ENCODE measurements at regions not wholly inside any gene's neighbourhood (a gene's known extent, or its start where the extent isn't known, plus 50 kb on each side); places are given as distances from the start of the nearest gene placed in this dataset.
"Not testable (repeated sequence)": the region's sequence is repeated elsewhere in the genome, so short reads cannot be mapped to it uniquely, and the experiment has no call there.

DNA sequence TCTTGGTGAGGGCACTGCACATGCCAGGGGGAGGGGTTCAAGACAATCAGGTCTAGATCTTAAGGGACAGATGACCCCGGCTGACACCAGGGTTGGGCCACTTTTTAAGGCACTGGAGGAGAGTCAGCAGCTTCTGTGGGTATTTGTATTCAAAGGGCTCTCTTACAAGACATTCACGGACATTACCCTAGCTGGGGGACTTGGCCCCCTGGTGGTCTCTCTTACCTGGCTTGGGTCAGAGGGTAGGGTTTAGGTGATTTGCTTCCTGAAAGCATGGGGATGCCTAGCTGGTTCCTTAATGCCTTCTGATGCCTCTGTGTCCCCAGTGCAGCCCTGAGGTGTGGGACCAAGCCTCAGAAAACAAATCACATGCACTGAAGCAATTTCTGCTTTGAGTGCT is 354.7 kb downstream of the CDC5L start:
- H3K27ac ChIP-seq (ENCODE audit: low read depth in 1 of 2, low read length in 2 of 2), result no peak overlapping the region
- peaks cover 3% of the 10 kb centered on the region for H3K9me3 Mint-ChIP-seq
- CTCF ChIA-PET, result no interaction called here
- H3K4me1 Mint-ChIP-seq (ENCODE audit: low read depth), result no peaks in the 10 kb centered on the region
- H3K27me3 ChIP-seq (ENCODE audit: control insufficient read depth in 1 of 2, insufficient read depth in 2 of 2, low read length in 2 of 2), result no peaks in the 10 kb centered on the region
- no peak overlapping the region for H3K27ac Mint-ChIP-seq
- no peak overlapping the region for H3K4me3 ChIP-seq (ENCODE audit: low read length)
- H3K9me3 ChIP-seq (ENCODE audit: control insufficient read depth in 1 of 2, insufficient read depth in 1 of 2, low read length in 2 of 2), result no peaks in the 10 kb centered on the region
- POLR2A ChIA-PET, result no interaction called here
- no peaks in the 10 kb centered on the region for H3K27me3 Mint-ChIP-seq
- ATAC-seq (ENCODE audit: poor library complexity) (no peak), DNase-seq (no peak)
- intact Hi-C loops (cut with DNase I, micrococcal nuclease), result no loop called here
- no peaks in the 10 kb centered on the region for H3K36me3 Mint-ChIP-seq (ENCODE audit: low read depth)
- TF ChIP-seq, protein P1, sequence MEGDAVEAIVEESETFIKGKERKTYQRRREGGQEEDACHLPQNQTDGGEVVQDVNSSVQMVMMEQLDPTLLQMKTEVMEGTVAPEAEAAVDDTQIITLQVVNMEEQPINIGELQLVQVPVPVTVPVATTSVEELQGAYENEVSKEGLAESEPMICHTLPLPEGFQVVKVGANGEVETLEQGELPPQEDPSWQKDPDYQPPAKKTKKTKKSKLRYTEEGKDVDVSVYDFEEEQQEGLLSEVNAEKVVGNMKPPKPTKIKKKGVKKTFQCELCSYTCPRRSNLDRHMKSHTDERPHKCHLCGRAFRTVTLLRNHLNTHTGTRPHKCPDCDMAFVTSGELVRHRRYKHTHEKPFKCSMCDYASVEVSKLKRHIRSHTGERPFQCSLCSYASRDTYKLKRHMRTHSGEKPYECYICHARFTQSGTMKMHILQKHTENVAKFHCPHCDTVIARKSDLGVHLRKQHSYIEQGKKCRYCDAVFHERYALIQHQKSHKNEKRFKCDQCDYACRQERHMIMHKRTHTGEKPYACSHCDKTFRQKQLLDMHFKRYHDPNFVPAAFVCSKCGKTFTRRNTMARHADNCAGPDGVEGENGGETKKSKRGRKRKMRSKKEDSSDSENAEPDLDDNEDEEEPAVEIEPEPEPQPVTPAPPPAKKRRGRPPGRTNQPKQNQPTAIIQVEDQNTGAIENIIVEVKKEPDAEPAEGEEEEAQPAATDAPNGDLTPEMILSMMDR (IDR thresholded peaks at IDR 0.05), result no peak
- H3K36me3 ChIP-seq (ENCODE audit: insufficient read depth, low read length), result no peaks in the 10 kb centered on the region
- H3K4me1 ChIP-seq (ENCODE audit: insufficient read depth, low read length), result no peaks in the 10 kb centered on the region
- no peak overlapping the region for H3K4me3 Mint-ChIP-seq

DNA sequence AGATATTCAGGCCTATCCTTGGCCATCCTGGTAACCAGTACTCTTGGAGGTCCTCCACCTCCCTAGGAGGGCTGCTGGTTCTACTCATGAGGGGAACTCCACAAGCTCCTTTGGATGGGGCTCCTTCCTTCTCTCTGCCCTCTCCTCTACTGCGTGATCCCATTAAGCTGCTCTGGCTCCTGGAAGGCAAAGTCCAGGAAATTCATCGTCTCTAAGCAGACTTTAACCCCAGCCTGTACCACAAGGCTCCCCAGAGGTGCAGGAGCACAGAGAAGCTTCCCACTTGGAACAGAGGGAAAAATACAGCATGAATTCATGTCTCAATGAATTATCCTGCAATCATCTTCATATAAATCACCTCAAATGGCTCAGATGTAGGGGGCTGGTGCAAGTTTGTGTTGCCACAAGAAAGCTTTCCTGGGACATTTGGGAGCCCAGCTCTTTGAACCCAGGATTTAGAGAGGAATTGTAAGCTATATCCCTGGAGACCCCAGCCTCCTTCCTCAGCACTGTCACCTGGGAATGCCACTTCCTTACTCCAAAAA is 355.4 kb downstream of the CDC5L start:
- no peak overlapping the region for H3K27ac ChIP-seq (ENCODE audit: low read depth in 1 of 2, low read length in 2 of 2)
- no peak overlapping the region for H3K4me3 Mint-ChIP-seq
- H3K27me3 Mint-ChIP-seq, result no peaks in the 10 kb centered on the region
- no peak overlapping the region for H3K27ac Mint-ChIP-seq
- H3K4me3 ChIP-seq (ENCODE audit: low read length), result no peak overlapping the region
- TF ChIP-seq, protein P1 (IDR thresholded peaks at IDR 0.05), result no peak
- no peaks in the 10 kb centered on the region for H3K36me3 Mint-ChIP-seq (ENCODE audit: low read depth)
- H3K4me1 Mint-ChIP-seq (ENCODE audit: low read depth), result no peaks in the 10 kb centered on the region
- no peaks in the 10 kb centered on the region for H3K27me3 ChIP-seq (ENCODE audit: control insufficient read depth in 1 of 2, insufficient read depth in 2 of 2, low read length in 2 of 2)
- intact Hi-C loops (cut with DNase I, micrococcal nuclease), result no loop called here
- no peaks in the 10 kb centered on the region for H3K9me3 ChIP-seq (ENCODE audit: control insufficient read depth in 1 of 2, insufficient read depth in 1 of 2, low read length in 2 of 2)
- DNase-seq, result no peak
- CTCF ChIA-PET, result no interaction called here
- no peaks in the 10 kb centered on the region for H3K36me3 ChIP-seq (ENCODE audit: insufficient read depth, low read length)
- POLR2A ChIA-PET, result no interaction called here
- H3K9me3 Mint-ChIP-seq, result peaks cover 3% of the 10 kb centered on the region
- no peaks in the 10 kb centered on the region for H3K4me1 ChIP-seq (ENCODE audit: insufficient read depth, low read length)
- ATAC-seq (ENCODE audit: poor library complexity), result no peak

DNA sequence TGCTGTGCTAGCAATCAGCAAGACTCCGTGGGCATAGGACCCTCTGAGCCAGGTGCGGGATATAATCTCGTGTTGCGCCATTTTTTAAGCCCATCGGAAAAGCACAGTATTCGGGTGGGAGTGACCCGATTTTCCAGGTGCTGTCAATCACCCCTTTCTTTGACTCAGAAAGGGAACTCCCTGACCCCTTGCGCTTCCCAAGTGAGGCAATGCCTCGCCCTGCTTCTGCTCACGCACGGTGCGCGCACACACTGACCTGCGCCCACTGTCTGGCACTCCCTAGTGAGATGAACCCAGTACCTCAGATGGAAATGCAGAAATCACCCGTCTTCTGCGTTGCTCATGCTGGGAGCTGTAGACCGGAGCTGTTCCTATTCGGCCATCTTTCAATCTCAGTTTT is 372.6 kb downstream of the CDC5L start:
- H3K36me3 Mint-ChIP-seq (ENCODE audit: low read depth), result peaks cover 20% of the 10 kb centered on the region
- H3K4me3 ChIP-seq (ENCODE audit: low read length); DNase-seq; H3K27me3 Mint-ChIP-seq; H3K36me3 ChIP-seq (ENCODE audit: insufficient read depth, low read length); ATAC-seq (ENCODE audit: poor library complexity); H3K27ac Mint-ChIP-seq; intact Hi-C loops (cut with DNase I, micrococcal nuclease); POLR2A ChIA-PET; H3K27me3 ChIP-seq (ENCODE audit: control insufficient read depth in 1 of 2, insufficient read depth in 2 of 2, low read length in 2 of 2); H3K27ac ChIP-seq (ENCODE audit: low read depth in 1 of 2, low read length in 2 of 2); H3K4me1 ChIP-seq (ENCODE audit: insufficient read depth, low read length); H3K4me1 Mint-ChIP-seq (ENCODE audit: low read depth); CTCF ChIA-PET; H3K4me3 Mint-ChIP-seq; H3K9me3 Mint-ChIP-seq: not testable (repeated sequence)
- peaks cover 13 to 22% of the 10 kb centered on the region in 2 experiments for H3K9me3 ChIP-seq (ENCODE audit: control insufficient read depth in 1 of 2, insufficient read depth in 1 of 2, low read length in 2 of 2)

DNA sequence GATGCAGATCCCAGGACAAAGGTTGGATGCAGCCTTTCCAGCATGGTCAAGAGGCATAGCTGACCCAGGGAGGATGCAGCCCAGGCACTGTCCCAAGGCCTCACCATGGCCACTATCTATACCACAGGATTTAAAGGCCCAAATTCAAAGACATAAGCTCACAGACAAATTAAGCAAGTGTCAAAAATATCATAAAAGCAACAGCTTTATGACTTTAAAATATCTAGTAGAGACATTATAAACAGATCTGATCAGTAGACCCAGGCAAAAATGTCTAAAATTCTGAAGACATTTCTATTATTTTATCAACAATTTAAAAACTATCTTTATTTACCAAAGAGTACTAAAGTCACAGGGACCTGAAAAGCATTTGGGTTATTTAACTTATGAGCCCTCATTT is 373.5 kb downstream of the CDC5L start:
- intact Hi-C loops (cut with DNase I, micrococcal nuclease), result no loop called here
- Mint-ChIP-seq H3K27me3 (no peaks in the 10 kb centered on the region), H3K9me3 (peaks cover 3% of the 10 kb centered on the region), H3K4me1 (ENCODE audit: low read depth) (no peaks in the 10 kb centered on the region), H3K36me3 (ENCODE audit: low read depth) (peaks cover 20% of the 10 kb centered on the region), H3K27ac (no peak overlapping the region), H3K4me3 (no peak overlapping the region)
- ATAC-seq (ENCODE audit: poor library complexity), result no peak
- H3K36me3 ChIP-seq (ENCODE audit: insufficient read depth, low read length), result no peaks in the 10 kb centered on the region
- peaks cover 13 to 22% of the 10 kb centered on the region in 2 experiments for H3K9me3 ChIP-seq (ENCODE audit: control insufficient read depth in 1 of 2, insufficient read depth in 1 of 2, low read length in 2 of 2)
- no peak overlapping the region for H3K4me3 ChIP-seq (ENCODE audit: low read length)
- H3K27me3 ChIP-seq (ENCODE audit: control insufficient read depth in 1 of 2, insufficient read depth in 2 of 2, low read length in 2 of 2), result no peaks in the 10 kb centered on the region
- POLR2A ChIA-PET, result no interaction called here
- no peaks in the 10 kb centered on the region for H3K4me1 ChIP-seq (ENCODE audit: insufficient read depth, low read length)
- TF ChIP-seq, protein P1 (IDR thresholded peaks at IDR 0.05), result no peak
- H3K27ac ChIP-seq (ENCODE audit: low read depth in 1 of 2, low read length in 2 of 2), result no peak overlapping the region
- CTCF ChIA-PET, result no interaction called here
- no peak for DNase-seq
